Keratinocyte (primary cell): ENCODE measurements at regions not wholly inside any gene's neighbourhood (a gene's known extent, or its start where the extent isn't known, plus 50 kb on each side); places are given as distances from the start of the nearest gene placed in this dataset.

Experiments
- DNase-seq: peaks from one replicate; pipeline ENCODE4 v3.0.0-alpha.2; 2011; ENCODE audit warnings: low read depth, missing footprints, low spot score
- FAIRE-seq: peaks from 2 replicates; lab custom pipeline; 2011; peaks lifted over from hg19 to GRCh38; lab: Jason Lieb, UNC
- H2AFZ ChIP-seq: 2 replicates; pipeline ENCODE4 v1.6.0; 2012; ENCODE audit warnings: low read length, control low read depth, inconsistent platforms; ENCODE audit not compliant: control insufficient read depth
- H3K27ac ChIP-seq: 2 replicates; pipeline ENCODE4 v1.5.1; 2011; ENCODE audit warnings: low read length; ENCODE audit not compliant: control insufficient read depth, insufficient read depth
- H3K27me3 ChIP-seq: 3 replicates; pipeline ENCODE4 v1.6.0; 2011; ENCODE audit warnings: low read length; ENCODE audit not compliant: control insufficient read depth, insufficient read depth; ENCODE audit errors: extremely low read depth
- H3K36me3 ChIP-seq, 2 experiments: 2 replicates in 1 of 2; 3 replicates in 1 of 2; pipeline ENCODE4 v1.5.1; 2011; ENCODE audit warnings: low read length in 2 of 2, mild to moderate bottlenecking in 1 of 2; ENCODE audit not compliant: control insufficient read depth in 2 of 2, insufficient read depth in 2 of 2; ENCODE audit errors: extremely low read depth in 1 of 2
- H3K4me1 ChIP-seq: 3 replicates; pipeline ENCODE4 v1.5.1; 2011; ENCODE audit warnings: low read length; ENCODE audit not compliant: control insufficient read depth, insufficient read depth; ENCODE audit errors: extremely low read depth
- H3K4me2 ChIP-seq: 3 replicates; pipeline ENCODE4 v1.6.0; 2011; ENCODE audit warnings: low read depth, low read length; ENCODE audit not compliant: control insufficient read depth, insufficient read depth; ENCODE audit errors: extremely low read depth
- H3K4me3 ChIP-seq, 3 experiments: fragments of 200-600 bp in 1 of 3; sonication (generic) in 1 of 3; 2 replicates in 2 of 3; 3 replicates in 1 of 3; pipeline ENCODE4 v1.5.1; 2011 to 2016; ENCODE audit warnings: low read length in 3 of 3, mild to moderate bottlenecking in 3 of 3, control low read depth in 2 of 3, inconsistent platforms in 1 of 3, low read depth in 1 of 3, mixed read lengths in 1 of 3, mixed run types in 1 of 3, moderate library complexity in 1 of 3; ENCODE audit not compliant: control insufficient read depth in 2 of 3, insufficient read depth in 2 of 3; ENCODE audit errors: extremely low read depth in 1 of 3
- H3K79me2 ChIP-seq: 2 replicates; pipeline ENCODE4 v1.6.0; 2012; ENCODE audit warnings: low read length; ENCODE audit not compliant: control insufficient read depth, insufficient read depth
- H3K9ac ChIP-seq: 3 replicates; pipeline ENCODE4 v1.6.0; 2011; ENCODE audit warnings: low read length; ENCODE audit not compliant: control insufficient read depth, insufficient read depth; ENCODE audit errors: extremely low read depth
- H3K9me1 ChIP-seq: 3 replicates; pipeline ENCODE4 v1.6.0; 2011; ENCODE audit warnings: low read length; ENCODE audit not compliant: control insufficient read depth, insufficient read depth; ENCODE audit errors: extremely low read depth
- H3K9me3 ChIP-seq: 2 replicates; pipeline ENCODE4 v1.5.1; 2012; ENCODE audit warnings: low read depth, low read length; ENCODE audit not compliant: control insufficient read depth
- H4K20me1 ChIP-seq: 3 replicates; pipeline ENCODE4 v1.6.0; 2011; ENCODE audit warnings: low read length; ENCODE audit not compliant: control insufficient read depth, insufficient read depth; ENCODE audit errors: extremely low read depth
- CTCF ChIP-seq, 3 experiments: IDR thresholded peaks in 1 of 3; conservative IDR thresholded peaks in 1 of 3; optimal IDR thresholded peaks in 1 of 3; 2 replicates in 2 of 3; 3 replicates in 1 of 3; pipeline versions ENCODE3 to v1.5.1; 2011; ENCODE audit warnings: low read length in 3 of 3, mild to moderate bottlenecking in 3 of 3, moderate library complexity in 2 of 3, control low read depth in 1 of 3, inconsistent platforms in 1 of 3; ENCODE audit not compliant: insufficient read depth in 2 of 3; ENCODE audit errors: extremely low read depth in 1 of 3
- EZH2 ChIP-seq: IDR thresholded peaks from one replicate; pipeline ENCODE4 v1.6.1; 2012; ENCODE audit warnings: inconsistent platforms, mild to moderate bottlenecking, low read length, moderate library complexity
- dilution Hi-C: fragments of 300-500 bp; cut with MboI; formaldehyde crosslinking; loops from one replicate; pipeline ENCODE4 v1.7.0; 2020; ENCODE audit warnings: low sequenced_read_pairs; ENCODE audit not compliant: extremely low pct_ligation_motif_present

- DNase-seq = no peak
- FAIRE-seq = no peak
- Histone ChIP-seq H3K27me3 (no peaks in the 10 kb centered on the region), H3K79me2 (no peaks in the 10 kb centered on the region), H4K20me1 (no peaks in the 10 kb centered on the region), H3K4me1 (peaks cover 4% of the 10 kb centered on the region), H3K27ac (no peak overlapping the region), H3K9me1 (no peaks in the 10 kb centered on the region), H3K9me3 (no peaks in the 10 kb centered on the region), H3K9ac (no peak overlapping the region), H2AFZ (no peak overlapping the region), H3K4me2 (no peak overlapping the region), H3K4me3 (no peak overlapping the region), H3K36me3 (no peaks in the 10 kb centered on the region)
- dilution Hi-C loops = no loop called here
- TF ChIP-seq EZH2 (no peak), CTCF (optimal IDR thresholded peaks at IDR 0.05 in 1 of 3, IDR thresholded peaks at IDR 0.05 in 1 of 3, conservative IDR thresholded peaks at IDR 0.05 in 1 of 3; ENCODE audit: extremely low read depth in 1 of 3, insufficient read depth in 2 of 3, low read length in 3 of 3) (no peak)
Observed at GRCh38 chr4:106609917-106610316, 241.3 kb upstream of the GIMD1 start.

GRCh38 chr4:106607558-106607957 lies 239.0 kb upstream of the GIMD1 start:
- Histone ChIP-seq H2AFZ (no peak overlapping the region), H3K9me3 (no peaks in the 10 kb centered on the region), H3K4me1 (no peaks in the 10 kb centered on the region), H3K79me2 (no peaks in the 10 kb centered on the region), H3K27ac (no peak overlapping the region), H3K9ac (no peak overlapping the region), H3K4me3 (no peak overlapping the region), H3K9me1 (no peaks in the 10 kb centered on the region), H3K4me2 (no peak overlapping the region), H3K36me3 (no peaks in the 10 kb centered on the region), H4K20me1 (no peaks in the 10 kb centered on the region), H3K27me3 (no peaks in the 10 kb centered on the region)
- DNase-seq (no peak), FAIRE-seq (no peak)
- dilution Hi-C loops = no loop called here
- TF ChIP-seq EZH2 (no peak), CTCF (optimal IDR thresholded peaks at IDR 0.05 in 1 of 3, IDR thresholded peaks at IDR 0.05 in 1 of 3, conservative IDR thresholded peaks at IDR 0.05 in 1 of 3; ENCODE audit: extremely low read depth in 1 of 3, insufficient read depth in 2 of 3, low read length in 3 of 3) (no peak)
